IPS-18a (cell line): ENCODE measurements at regions not wholly inside any gene's neighbourhood (a gene's known extent, or its start where the extent isn't known, plus 50 kb on each side); places are given as distances from the start of the nearest gene placed in this dataset.

Experiments
- H3K27ac ChIP-seq: one replicate; pipeline ENCODE4 v1.5.1; 2013; ENCODE audit warnings: low read length
- H3K27me3 ChIP-seq: one replicate; pipeline ENCODE4 v1.6.1; 2013; ENCODE audit warnings: mild to moderate bottlenecking, low read length; ENCODE audit not compliant: control insufficient read depth, insufficient read depth
- H3K36me3 ChIP-seq: one replicate; pipeline ENCODE4 v1.6.1; 2013; ENCODE audit warnings: low read depth, low read length; ENCODE audit not compliant: control insufficient read depth
- H3K4me1 ChIP-seq: one replicate; pipeline ENCODE4 v1.6.1; 2013; ENCODE audit warnings: low read depth, low read length; ENCODE audit not compliant: control insufficient read depth
- H3K4me3 ChIP-seq: one replicate; pipeline ENCODE4 v1.5.1; 2013; ENCODE audit warnings: low read length
- H3K9ac ChIP-seq: one replicate; pipeline ENCODE4 v1.6.1; 2013; ENCODE audit warnings: mild to moderate bottlenecking, low read length, moderate library complexity
- H3K9me3 ChIP-seq: one replicate; pipeline ENCODE4 v1.6.1; 2013; ENCODE audit warnings: low read depth, low read length; ENCODE audit not compliant: control insufficient read depth

DNA sequence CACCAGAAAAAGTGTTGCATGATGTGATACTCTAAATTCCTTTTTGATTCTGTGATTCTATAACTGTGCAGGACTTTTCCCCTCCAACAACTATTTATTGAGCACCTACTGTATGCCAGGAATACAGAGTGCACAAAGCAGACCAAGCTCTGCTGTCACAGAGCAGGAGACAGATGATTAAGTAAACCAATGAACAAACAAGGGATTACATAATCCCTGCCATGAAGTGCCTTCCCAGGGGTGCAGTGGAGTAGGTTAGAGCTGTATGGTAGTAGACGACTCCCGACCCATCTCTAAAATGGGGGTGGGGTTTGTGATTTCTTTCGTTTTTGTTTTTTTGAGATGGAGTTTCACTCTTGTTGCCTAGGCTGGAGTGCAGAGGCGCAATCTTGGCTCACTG, 213.9 kb downstream of the TBX5 start:
- no peak overlapping the region for H3K4me3 ChIP-seq
- no peaks in the 10 kb centered on the region for H3K36me3 ChIP-seq
- no peak overlapping the region for H3K9ac ChIP-seq
- no peaks in the 10 kb centered on the region for H3K9me3 ChIP-seq
- peaks cover 6% of the 10 kb centered on the region for H3K27me3 ChIP-seq
- H3K27ac ChIP-seq: no peak overlapping the region
- peaks cover 10% of the 10 kb centered on the region for H3K4me1 ChIP-seq

DNA sequence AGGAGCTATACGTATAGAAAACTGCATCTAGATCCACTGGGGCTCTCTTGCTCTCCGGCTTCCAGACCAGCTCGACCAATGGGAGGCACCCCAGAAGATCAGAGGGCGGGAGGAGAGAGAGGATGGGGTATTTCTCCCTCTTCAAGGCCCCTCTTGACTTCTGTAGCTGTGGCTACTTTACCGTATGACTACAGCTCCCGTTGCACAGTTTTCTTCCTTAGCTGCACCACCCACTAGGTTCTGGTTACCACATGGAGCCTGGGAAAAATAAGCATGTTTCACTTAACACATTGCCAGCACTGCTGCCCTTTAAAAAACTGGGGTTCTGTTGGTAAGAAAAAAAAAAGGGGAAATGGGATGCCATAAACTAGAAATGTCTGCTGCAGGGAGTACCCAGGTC, 214.4 kb downstream of the TBX5 start:
- H3K4me1 ChIP-seq: peaks cover 14% of the 10 kb centered on the region
- H3K4me3 ChIP-seq: no peak overlapping the region
- peaks cover 6% of the 10 kb centered on the region for H3K27me3 ChIP-seq
- H3K36me3 ChIP-seq: no peaks in the 10 kb centered on the region
- no peak overlapping the region for H3K27ac ChIP-seq
- H3K9me3 ChIP-seq: no peaks in the 10 kb centered on the region
- H3K9ac ChIP-seq: no peak overlapping the region

DNA sequence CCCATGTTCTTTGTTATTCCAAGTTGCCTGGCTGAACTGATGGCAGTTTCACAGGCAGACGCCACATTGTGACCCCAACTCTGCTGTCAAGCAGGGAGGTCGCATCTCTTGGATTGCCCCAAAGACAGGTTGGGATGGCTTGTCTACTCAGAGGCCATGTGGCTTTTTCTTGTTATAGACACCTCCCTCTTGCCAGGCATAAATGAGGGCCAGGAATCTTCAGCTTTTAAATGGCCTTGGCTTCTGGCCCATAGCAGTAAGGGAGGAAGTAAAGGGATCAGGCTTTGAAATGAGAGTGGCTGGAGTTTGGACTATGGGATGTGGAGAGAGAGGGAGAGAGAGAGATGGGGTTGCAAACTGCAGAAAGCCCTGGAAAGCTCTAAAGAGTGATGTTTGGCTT, 215.0 kb downstream of the TBX5 start:
- Histone ChIP-seq H3K4me3 (no peak overlapping the region), H3K9me3 (no peaks in the 10 kb centered on the region), H3K4me1 (peaks cover 21% of the 10 kb centered on the region), H3K27ac (no peak overlapping the region), H3K36me3 (no peaks in the 10 kb centered on the region), H3K27me3 (peaks cover 6% of the 10 kb centered on the region), H3K9ac (no peak overlapping the region)

DNA sequence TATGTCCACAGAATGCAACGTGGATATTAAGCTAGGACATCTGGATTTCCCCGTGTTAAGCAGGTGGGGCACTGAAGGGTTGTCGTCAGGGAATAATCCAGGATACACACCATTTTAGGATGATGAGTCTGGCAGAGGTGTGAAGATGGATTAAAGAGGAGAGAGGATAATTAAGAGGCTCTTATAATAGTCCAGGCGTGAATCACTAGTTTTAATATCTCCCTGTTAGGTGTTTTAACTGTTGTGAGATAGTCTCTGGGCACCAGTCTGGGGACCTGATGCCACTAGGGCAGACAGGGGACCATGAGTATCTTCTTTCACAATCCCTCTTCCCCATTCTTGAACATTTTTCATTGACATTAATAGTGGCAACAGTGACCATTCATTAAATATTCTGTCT, 216.7 kb downstream of the TBX5 start:
- Histone ChIP-seq H3K4me3 (no peak overlapping the region), H3K4me1 (peaks cover 19% of the 10 kb centered on the region), H3K27me3 (no peaks in the 10 kb centered on the region), H3K9me3 (no peaks in the 10 kb centered on the region), H3K36me3 (no peaks in the 10 kb centered on the region), H3K9ac (no peak overlapping the region), H3K27ac (no peak overlapping the region)

DNA sequence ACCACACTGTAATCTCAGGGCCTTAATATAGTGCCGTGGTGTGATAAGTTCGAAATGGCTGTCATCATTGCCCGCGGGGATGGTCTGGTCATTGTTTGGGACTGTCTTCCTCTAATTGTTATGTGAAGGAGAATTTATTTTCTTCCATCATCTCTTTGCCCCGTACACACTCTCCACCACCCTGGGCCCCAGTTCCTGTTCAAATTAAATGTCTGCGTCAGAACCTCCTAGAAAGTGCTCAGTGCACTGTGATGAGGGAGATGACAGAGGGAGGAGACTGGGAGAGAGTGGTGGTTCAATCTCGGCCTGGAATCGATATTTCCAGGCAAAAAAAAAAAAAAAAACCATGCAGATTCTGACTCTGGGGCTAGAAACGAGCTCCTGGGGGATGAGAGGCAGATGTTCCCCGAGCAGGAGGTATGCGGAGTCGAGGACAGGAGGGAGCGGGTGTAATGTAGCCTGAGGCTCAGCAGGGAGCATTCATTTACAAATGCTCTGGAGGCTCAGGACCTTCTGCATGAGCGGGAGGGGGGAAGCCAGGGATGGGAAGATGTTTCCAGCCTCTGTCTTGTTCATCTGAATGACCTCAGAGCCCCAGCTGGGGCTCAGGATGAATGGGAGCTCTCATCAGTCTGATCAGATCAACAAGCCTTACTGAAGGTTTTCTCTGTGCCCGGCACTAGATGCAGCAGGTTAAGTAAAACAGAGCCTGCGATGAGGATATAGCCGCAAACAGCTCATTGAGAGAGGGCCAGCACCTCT, 219.5 kb downstream of the TBX5 start:
- Histone ChIP-seq H3K4me1 (peaks cover 22% of the 10 kb centered on the region), H3K9me3 (no peaks in the 10 kb centered on the region), H3K9ac (no peak overlapping the region), H3K27me3 (no peaks in the 10 kb centered on the region), H3K27ac (no peak overlapping the region), H3K36me3 (no peaks in the 10 kb centered on the region), H3K4me3 (peak overlapping the region; percentile 12)

DNA sequence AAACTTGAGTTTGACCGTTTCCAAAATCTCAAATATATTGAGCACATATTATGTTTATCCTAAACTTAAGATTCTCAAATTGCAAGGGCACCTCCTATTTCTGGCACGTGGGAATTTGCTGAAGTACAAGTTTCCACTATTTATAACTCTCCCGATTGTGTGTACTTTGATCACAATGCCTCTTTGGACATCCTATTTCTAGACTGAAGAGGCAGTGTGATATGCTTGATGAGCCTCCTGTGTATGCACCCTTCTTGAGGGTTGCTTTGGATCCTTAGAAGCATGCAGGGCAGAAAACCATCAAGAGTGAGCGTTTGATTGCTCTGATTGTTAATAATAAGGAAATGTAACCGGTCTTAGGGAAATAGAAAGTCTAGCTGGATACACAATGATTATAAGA, 218.9 kb upstream of the RBM19 start:
- Histone ChIP-seq H3K4me3 (no peak overlapping the region), H3K27me3 (no peaks in the 10 kb centered on the region), H3K4me1 (peaks cover 22% of the 10 kb centered on the region), H3K9ac (no peak overlapping the region), H3K36me3 (no peaks in the 10 kb centered on the region), H3K9me3 (no peaks in the 10 kb centered on the region), H3K27ac (no peak overlapping the region)

- Histone ChIP-seq H3K9me3 (no peaks in the 10 kb centered on the region), H3K9ac (no peak overlapping the region), H3K36me3 (no peaks in the 10 kb centered on the region), H3K4me3 (no peak overlapping the region), H3K27me3 (no peaks in the 10 kb centered on the region), H3K4me1 (no peaks in the 10 kb centered on the region), H3K27ac (no peak overlapping the region)
Observed at GRCh38 chr12:114174326-114174725, 208.2 kb upstream of the RBM19 start.

DNA sequence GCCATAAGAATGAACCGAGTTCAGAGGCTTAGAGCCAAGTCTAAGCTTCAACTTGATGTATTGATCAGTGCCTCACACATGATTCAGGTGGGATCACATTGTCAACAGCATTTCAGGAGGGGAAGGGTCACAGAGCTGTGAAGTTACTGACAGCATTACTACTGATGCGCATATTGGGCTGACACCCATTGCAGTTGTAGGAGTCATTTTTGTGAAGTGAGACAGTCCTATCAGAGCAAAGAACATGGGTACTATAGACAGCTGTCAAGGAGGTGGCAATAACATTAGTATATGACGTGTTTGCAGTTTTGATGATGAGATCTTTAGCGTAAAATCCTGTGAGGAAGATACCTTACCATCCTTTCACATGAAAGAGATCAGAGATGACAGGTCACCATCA, 206.0 kb upstream of the RBM19 start:
- no peaks in the 10 kb centered on the region for H3K4me1 ChIP-seq
- H3K4me3 ChIP-seq: no peak overlapping the region
- H3K9ac ChIP-seq: no peak overlapping the region
- H3K9me3 ChIP-seq: no peaks in the 10 kb centered on the region
- no peak overlapping the region for H3K27ac ChIP-seq
- H3K27me3 ChIP-seq: peaks cover 1% of the 10 kb centered on the region
- no peaks in the 10 kb centered on the region for H3K36me3 ChIP-seq

GRCh38 chr12:114168061-114168460, 201.9 kb upstream of the RBM19 start:
- Histone ChIP-seq H3K4me1 (no peaks in the 10 kb centered on the region), H3K9ac (no peak overlapping the region), H3K27me3 (peaks cover 15% of the 10 kb centered on the region), H3K9me3 (no peaks in the 10 kb centered on the region), H3K36me3 (no peaks in the 10 kb centered on the region), H3K4me3 (no peak overlapping the region), H3K27ac (no peak overlapping the region)

- Histone ChIP-seq H3K27me3 (peaks cover 15% of the 10 kb centered on the region), H3K36me3 (no peaks in the 10 kb centered on the region), H3K9me3 (no peaks in the 10 kb centered on the region), H3K9ac (no peak overlapping the region), H3K4me1 (no peaks in the 10 kb centered on the region), H3K4me3 (no peak overlapping the region), H3K27ac (no peak overlapping the region)
Observed at GRCh38 chr12:114167431-114167830, 201.3 kb upstream of the RBM19 start.

DNA sequence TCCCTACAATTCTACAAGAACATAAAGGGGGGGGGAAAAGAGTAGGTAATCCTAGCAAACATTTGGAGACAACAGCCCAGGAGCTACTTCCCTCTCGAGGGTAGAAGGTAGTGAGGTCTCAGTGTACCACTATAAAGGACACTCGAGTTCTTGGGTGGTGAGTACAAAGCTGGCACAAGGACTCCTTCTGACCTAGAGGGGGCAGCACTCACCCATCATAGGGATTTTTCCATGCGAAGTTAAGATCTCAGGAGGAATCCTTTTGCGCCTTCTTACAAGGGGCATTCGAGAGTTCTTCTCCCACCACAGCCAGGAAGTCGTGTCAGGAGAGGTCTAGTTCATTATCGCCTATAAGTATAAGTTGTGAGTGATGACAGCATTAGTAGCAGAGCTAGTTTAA, 200.2 kb upstream of the RBM19 start:
- no peak overlapping the region for H3K27ac ChIP-seq
- H3K9me3 ChIP-seq: no peaks in the 10 kb centered on the region
- no peaks in the 10 kb centered on the region for H3K36me3 ChIP-seq
- no peaks in the 10 kb centered on the region for H3K4me1 ChIP-seq
- H3K4me3 ChIP-seq: no peak overlapping the region
- peaks cover 15% of the 10 kb centered on the region for H3K27me3 ChIP-seq
- H3K9ac ChIP-seq: no peak overlapping the region

DNA sequence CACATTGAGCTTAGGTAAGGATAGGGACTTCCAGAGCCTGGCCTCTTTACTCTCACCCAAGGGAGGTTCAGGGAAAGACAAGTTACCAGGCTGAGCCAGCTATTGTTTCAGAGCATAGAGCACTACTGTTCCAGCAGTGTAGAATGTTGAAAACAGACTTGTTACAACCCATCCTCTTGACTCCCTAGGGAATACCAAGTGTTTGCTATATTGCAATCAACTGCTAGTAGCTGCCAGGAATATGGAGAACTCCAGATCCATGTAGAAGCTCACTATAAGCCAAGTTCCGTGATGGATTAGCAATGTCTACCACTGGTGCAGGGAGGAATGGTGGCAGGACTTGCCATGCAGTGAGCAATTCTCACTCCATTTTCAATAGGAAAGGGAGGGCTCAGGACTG, 199.8 kb upstream of the RBM19 start:
- Histone ChIP-seq H3K27me3 (peaks cover 15% of the 10 kb centered on the region), H3K4me1 (no peaks in the 10 kb centered on the region), H3K4me3 (no peak overlapping the region), H3K9ac (no peak overlapping the region), H3K9me3 (no peaks in the 10 kb centered on the region), H3K27ac (no peak overlapping the region), H3K36me3 (no peaks in the 10 kb centered on the region)
